GM12878 (cell line): ENCODE measurements at regions not wholly inside any gene's neighbourhood (a gene's known extent, or its start where the extent isn't known, plus 50 kb on each side); places are given as distances from the start of the nearest gene placed in this dataset.

Experiments used
- ATAC-seq: fragments of 200-7000 bp; cut with Tn5 transposase; 3 replicates; pipeline ENCODE4 v1.9.1; 2020; ENCODE audit warnings: mild to moderate bottlenecking, moderate library complexity
- BruUV-seq: library from RNA; stranded (reverse); fragments of 400-500 nt; replicated peaks from 2 replicates; lab custom pipeline; 2021; lab: Mats Ljungman, UMichigan
- CTCF ChIA-PET: fragments of 300-600 bp; sonication (Branson Sonifier 250); formaldehyde crosslinking; extraction: SDS; loops from one replicate; lab custom pipeline; 2021; ENCODE audit warnings: inconsistent platforms; lab: Yijun Ruan, JAX
- POLR2A ChIA-PET: fragments of 350-600 bp; formaldehyde crosslinking; extraction: SDS; loops from one replicate; lab custom pipeline; 2021; ENCODE audit warnings: inconsistent platforms; lab: Charles Lee
- RAD21 ChIA-PET: fragments of 300-600 bp; sonication (Branson Sonifier 250); formaldehyde crosslinking; loops from one replicate; lab custom pipeline; 2023; ENCODE audit warnings: antibody characterized with exemption; ENCODE audit not compliant: unreplicated experiment; lab: Charles Lee
- SMC1A ChIA-PET: fragments of 300-600 bp; sonication (Branson Sonifier 250); formaldehyde crosslinking; loops from one replicate; lab custom pipeline; 2023; ENCODE audit not compliant: unreplicated experiment, uncharacterized antibody; lab: Charles Lee
- DNase-seq: peaks from one replicate; pipeline ENCODE4 v3.0.0-alpha.2; 2011; ENCODE audit warnings: low read depth, low spot score
- FAIRE-seq: peaks from 3 replicates; lab custom pipeline; 2011; peaks lifted over from hg19 to GRCh38; lab: Jason Lieb, UNC
- H2AFZ ChIP-seq: 2 replicates; pipeline ENCODE4 v1.6.0; 2011; ENCODE audit warnings: low read depth, low read length, control low read depth; ENCODE audit not compliant: control insufficient read depth
- H3K27ac ChIP-seq: 2 replicates; pipeline ENCODE4 v1.5.1; 2011; ENCODE audit warnings: control low read depth; ENCODE audit not compliant: control insufficient read depth, insufficient read depth
- H3K27me3 ChIP-seq, 2 experiments: replicated peaks in 1 of 2; 2 replicates each; pipeline versions ENCODE4 v1.6.0 to v1.6.1; 2011; ENCODE audit warnings: low read length in 1 of 2; ENCODE audit not compliant: control insufficient read depth in 2 of 2, insufficient read depth in 2 of 2
- H3K36me3 ChIP-seq, 2 experiments: 2 replicates each; pipeline ENCODE4 v1.5.1; 2011; ENCODE audit warnings: low read length in 1 of 2; ENCODE audit not compliant: control insufficient read depth in 2 of 2, insufficient read depth in 2 of 2
- H3K4me1 ChIP-seq: 2 replicates; pipeline ENCODE4 v1.6.1; 2011; ENCODE audit warnings: mild to moderate bottlenecking, low read length, moderate library complexity, mixed read lengths; ENCODE audit not compliant: control insufficient read depth, insufficient read depth
- H3K4me2 ChIP-seq: 2 replicates; pipeline ENCODE4 v1.6.0; 2011; ENCODE audit warnings: control low read depth; ENCODE audit not compliant: control insufficient read depth, insufficient read depth
- H3K4me3 ChIP-seq: fragments of 200-600 bp; sonication (generic); 2 replicates; pipeline ENCODE4 v1.5.1; 2016
- H3K79me2 ChIP-seq: 2 replicates; pipeline ENCODE4 v1.6.0; 2011; ENCODE audit warnings: low read length; ENCODE audit not compliant: control insufficient read depth, insufficient read depth
- H3K9ac ChIP-seq: 2 replicates; pipeline ENCODE4 v1.8.0; 2011; ENCODE audit warnings: low read length, control low read depth, mixed read lengths; ENCODE audit not compliant: control insufficient read depth, insufficient read depth
- H3K9me3 ChIP-seq: replicated peaks from 3 replicates; pipeline ENCODE4 v1.5.1; 2011; ENCODE audit warnings: mild to moderate bottlenecking, low read length; ENCODE audit not compliant: control insufficient read depth, insufficient read depth
- H4K20me1 ChIP-seq: 2 replicates; pipeline ENCODE4 v1.6.0; 2011; ENCODE audit not compliant: control insufficient read depth, insufficient read depth
- ATF7 ChIP-seq: fragments of 450-650 bp; IDR thresholded peaks from 2 replicates; pipeline ENCODE4 v1.6.1; 2016; ENCODE audit warnings: low read depth, mild to moderate bottlenecking
- BACH1 ChIP-seq: fragments of 450-650 bp; IDR thresholded peaks from 2 replicates; pipeline ENCODE4 v1.6.1; 2017; ENCODE audit warnings: mild to moderate bottlenecking, borderline replicate concordance
- FOS ChIP-seq: IDR thresholded peaks from 3 replicates; pipeline ENCODE4 v1.6.1; 2011; ENCODE audit warnings: borderline replicate concordance; ENCODE audit not compliant: insufficient read length; ENCODE audit errors: extremely low read depth
- FOXM1 ChIP-seq: IDR thresholded peaks from 2 replicates; pipeline ENCODE4 v1.6.1; 2012; ENCODE audit warnings: low read depth, mild to moderate bottlenecking, inconsistent platforms, low read length, moderate library complexity
- GATAD2B ChIP-seq: fragments of 450-650 bp; conservative IDR thresholded peaks from 2 replicates; pipeline ENCODE4 v1.6.1; 2017; ENCODE audit warnings: low read depth, mild to moderate bottlenecking, moderate library complexity
- HDAC6 ChIP-seq: fragments of 200-600 bp; sonication (generic); IDR thresholded peaks from one replicate; pipeline ENCODE4 v1.8.0; 2017; ENCODE audit warnings: antibody characterized with exemption; ENCODE audit not compliant: unreplicated experiment
- IKZF1 ChIP-seq: fragments of 450-650 bp; conservative IDR thresholded peaks from 2 replicates; pipeline ENCODE4 v1.6.1; 2017; ENCODE audit warnings: antibody characterized with exemption, mild to moderate bottlenecking
- MYC ChIP-seq: IDR thresholded peaks from 2 replicates; pipeline ENCODE4 v1.6.1; 2011; ENCODE audit warnings: mild to moderate bottlenecking, low read length, moderate library complexity, inconsistent platforms; ENCODE audit not compliant: insufficient read depth, insufficient replicate concordance, insufficient read length, severe bottlenecking
- NFYA ChIP-seq: IDR thresholded peaks from 2 replicates; pipeline ENCODE4 v1.6.1; 2011; ENCODE audit warnings: low read depth, mild to moderate bottlenecking, low read length, improper control_type of control experiment, borderline replicate concordance
- RAD51 ChIP-seq: fragments of 450-650 bp; IDR thresholded peaks from 2 replicates; pipeline ENCODE4 v1.6.1; 2016; ENCODE audit warnings: moderate library complexity, mild to moderate bottlenecking, inconsistent platforms
- RB1 ChIP-seq: fragments of 450-650 bp; formaldehyde crosslinking; IDR thresholded peaks from 2 replicates; pipeline ENCODE4 v1.6.1; 2017; ENCODE audit warnings: mild to moderate bottlenecking, borderline replicate concordance
- SMARCA5 ChIP-seq: fragments of 450-650 bp; IDR thresholded peaks from 2 replicates; pipeline ENCODE4 v1.6.1; 2017; ENCODE audit warnings: mild to moderate bottlenecking
- SREBF2 ChIP-seq: IDR thresholded peaks from 2 replicates; pipeline ENCODE4 v1.6.1; 2012; ENCODE audit warnings: mild to moderate bottlenecking, low read length
- STAT1 ChIP-seq: fragments of 450-650 bp; conservative IDR thresholded peaks from 2 replicates; pipeline ENCODE4 v1.6.1; 2014; ENCODE audit warnings: antibody characterized with exemption, mild to moderate bottlenecking
- STAT3 ChIP-seq: IDR thresholded peaks from 2 replicates; pipeline ENCODE4 v1.6.1; 2011; ENCODE audit warnings: low read depth, low read length, improper control_type of control experiment
- TCF12 ChIP-seq: IDR thresholded peaks from 2 replicates; pipeline ENCODE4 v1.6.1; 2011; ENCODE audit warnings: low read depth, mild to moderate bottlenecking, low read length
- ZBTB4 ChIP-seq: fragments of 450-650 bp; formaldehyde crosslinking; IDR thresholded peaks from 2 replicates; pipeline ENCODE4 v1.4.0; 2022; ENCODE audit warnings: mild to moderate bottlenecking, moderate library complexity
- ZNF24 ChIP-seq: fragments of 450-650 bp; IDR thresholded peaks from 2 replicates; pipeline ENCODE4 v1.6.1; 2017; ENCODE audit warnings: antibody characterized with exemption, mild to moderate bottlenecking
- WGBS: methylation state at CpG from one replicate; pipeline ENCODE4 v1.1.6; 2016; ENCODE audit warnings: low lambda C conversion rate; ENCODE audit not compliant: insufficient replicate concordance, insufficient coverage; ENCODE audit errors: missing lambda C conversion rate; 5-methylcytosine and 5-hydroxymethylcytosine counted together
- in situ Hi-C: fragments of 300-500 bp; cut with MboI; formaldehyde crosslinking; loops from 9 replicates; pipeline ENCODE4 v1.14.3; 2018; ENCODE audit warnings: mixed read lengths
- intact Hi-C: fragments of 100-400 bp; cut with micrococcal nuclease; formaldehyde crosslinking; loops from one replicate; pipeline ENCODE4 v1.14.2; 2022; ENCODE audit not compliant: unreplicated experiment

- SMC1A ChIA-PET: no interaction called here
- RAD21 ChIA-PET: no interaction called here
- FAIRE-seq (no peak), ATAC-seq (no peak), DNase-seq (no peak)
- TF ChIP-seq STAT3: no peak
- TF ChIP-seq SREBF2: no peak
- no peak for TF ChIP-seq ZBTB4
- no peak for TF ChIP-seq IKZF1
- no peak for TF ChIP-seq RB1
- TF ChIP-seq MYC: no peak
- TF ChIP-seq ZNF24: no peak
- no peak for TF ChIP-seq GATAD2B
- no peak for TF ChIP-seq STAT1
- TF ChIP-seq RAD51: no peak
- no peak for TF ChIP-seq HDAC6
- TF ChIP-seq FOS: no peak
- TF ChIP-seq BACH1: no peak
- no peak for TF ChIP-seq ATF7
- TF ChIP-seq TCF12: no peak
- no peak for TF ChIP-seq NFYA
- TF ChIP-seq SMARCA5: no peak
- TF ChIP-seq FOXM1: no peak
- Histone ChIP-seq H3K36me3 (no peaks in the 10 kb centered on the region), H3K4me1 (no peaks in the 10 kb centered on the region), H2AFZ (no peak overlapping the region), H3K9ac (no peak overlapping the region), H3K4me3 (no peak overlapping the region), H3K9me3 (no peaks in the 10 kb centered on the region), H3K27me3 (no peaks in the 10 kb centered on the region), H3K4me2 (no peak overlapping the region), H3K79me2 (no peaks in the 10 kb centered on the region), H4K20me1 (no peaks in the 10 kb centered on the region), H3K27ac (no peak overlapping the region)
- WGBS: 35% methylated on average over 5 of the region's 5 CpGs
- no TSS peak for BruUV-seq
- in situ Hi-C loops (no loop called here), intact Hi-C loops (no loop called here)
- CTCF ChIA-PET: no interaction called here
- POLR2A ChIA-PET: no interaction called here
Observed at GRCh38 chr18:42527766-42528165, 572.7 kb downstream of the PIK3C3 start.
